DOHH2 (cell line): ENCODE measurements at regions not wholly inside any gene's neighbourhood (a gene's known extent, or its start where the extent isn't known, plus 50 kb on each side); places are given as distances from the start of the nearest gene placed in this dataset.

Source experiments
- H3F3A ChIP-seq: fragments of 200-600 bp; sonication (generic), shearing (Covaris generic); 2 replicates; pipeline ENCODE4 v1.6.0; 2016; ENCODE audit warnings: antibody characterized with exemption, mild to moderate bottlenecking; ENCODE audit not compliant: control insufficient read depth, insufficient read depth
- H3K27ac ChIP-seq: fragments of 200-600 bp; sonication (generic); 2 replicates; pipeline ENCODE4 v1.5.1; 2014; ENCODE audit warnings: low read depth, mild to moderate bottlenecking, low read length, moderate library complexity
- H3K27me3 ChIP-seq: fragments of 200-600 bp; sonication (generic); 2 replicates; pipeline ENCODE4 v1.6.1; 2014; ENCODE audit warnings: mild to moderate bottlenecking, low read length, mixed read lengths; ENCODE audit not compliant: control insufficient read depth
- H3K36me3 ChIP-seq: fragments of 200-600 bp; sonication (generic); 2 replicates; pipeline ENCODE4 v1.6.1; 2014; ENCODE audit warnings: mild to moderate bottlenecking, low read length, moderate library complexity, mixed read lengths; ENCODE audit not compliant: control insufficient read depth
- H3K4me1 ChIP-seq: fragments of 200-600 bp; sonication (generic); 2 replicates; pipeline ENCODE4 v1.6.1; 2014; ENCODE audit warnings: mild to moderate bottlenecking, low read length, mixed read lengths; ENCODE audit not compliant: control insufficient read depth
- H3K4me2 ChIP-seq: fragments of 200-600 bp; sonication (generic); 2 replicates; pipeline ENCODE4 v1.6.0; 2014; ENCODE audit warnings: mild to moderate bottlenecking, low read length, moderate library complexity
- H3K4me3 ChIP-seq: fragments of 200-600 bp; sonication (generic); 2 replicates; pipeline ENCODE4 v1.5.1; 2014; ENCODE audit warnings: mild to moderate bottlenecking, low read length, mixed read lengths
- H3K79me2 ChIP-seq: fragments of 200-600 bp; sonication (generic); 2 replicates; pipeline ENCODE4 v1.6.1; 2014; ENCODE audit warnings: mild to moderate bottlenecking, low read length, mixed read lengths; ENCODE audit not compliant: control insufficient read depth
- H3K9me2 ChIP-seq: fragments of 200-600 bp; sonication (generic); replicated peaks from 2 replicates; pipeline ENCODE4 v1.6.1; 2014; ENCODE audit warnings: mild to moderate bottlenecking, low read length, mixed read lengths; ENCODE audit not compliant: control insufficient read depth
- H3K9me3 ChIP-seq: fragments of 200-600 bp; sonication (generic); 2 replicates; pipeline ENCODE4 v1.6.1; 2014; ENCODE audit warnings: antibody characterized with exemption, low read length, mixed read lengths; ENCODE audit not compliant: control insufficient read depth, insufficient read depth
- H4K20me1 ChIP-seq: fragments of 200-600 bp; sonication (generic); 2 replicates; pipeline ENCODE4 v1.6.0; 2014; ENCODE audit warnings: low read depth, mild to moderate bottlenecking, antibody characterized with exemption, low read length, moderate library complexity; ENCODE audit not compliant: control insufficient read depth, insufficient read depth
- EZH2phosphoT487 ChIP-seq: fragments of 200-600 bp; sonication (generic); IDR thresholded peaks from 2 replicates; pipeline ENCODE4 v1.6.1; 2017; ENCODE audit warnings: borderline replicate concordance, mild to moderate bottlenecking, antibody characterized with exemption, low read length, moderate library complexity, mixed read lengths
- TF ChIP-seq, protein P1 (sequence below): fragments of 200-600 bp; sonication (generic); IDR thresholded peaks from one replicate; pipeline ENCODE4 v1.5.1; 2014; ENCODE audit warnings: antibody characterized with exemption, mild to moderate bottlenecking, low read depth, low read length; ENCODE audit not compliant: poor library complexity, severe bottlenecking

DNA sequence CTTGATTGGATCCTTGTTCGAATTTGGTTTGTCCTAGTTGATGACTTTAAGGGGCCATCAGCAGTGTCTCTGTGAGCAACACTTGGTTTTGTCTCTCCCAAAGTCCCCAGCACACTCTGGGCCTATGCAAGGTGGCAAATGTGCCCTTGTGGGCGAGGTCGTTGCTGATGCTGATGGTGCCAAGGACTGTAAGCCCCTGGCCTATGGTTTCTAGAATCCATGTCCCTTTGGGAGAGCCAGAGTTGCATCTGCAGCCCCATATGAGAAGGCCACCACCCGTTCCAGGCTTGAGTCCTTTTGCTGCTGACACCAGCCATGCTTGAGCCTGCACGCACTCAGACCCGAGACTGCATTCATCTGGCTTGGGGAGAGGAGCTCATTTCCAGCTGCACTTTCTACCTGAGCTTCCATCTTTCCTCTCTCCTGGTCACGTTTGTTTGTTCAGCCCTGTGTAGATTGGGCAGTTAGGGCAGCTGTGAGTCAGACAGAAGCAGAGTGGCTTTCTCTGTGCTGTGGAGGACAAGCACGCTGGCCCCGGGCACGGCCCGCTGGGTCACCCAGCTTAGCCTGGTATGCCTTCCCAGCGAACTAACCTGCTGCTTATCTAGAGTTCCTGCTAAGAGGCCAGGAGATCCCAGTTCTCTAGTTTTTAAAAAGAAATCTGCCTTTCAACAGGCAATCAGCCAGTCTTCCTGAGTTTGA, 52.1 kb upstream of the CSF3R start:
- Histone ChIP-seq H3K9me2 (no peaks in the 10 kb centered on the region), H4K20me1 (no peaks in the 10 kb centered on the region), H3K36me3 (no peaks in the 10 kb centered on the region), H3F3A (no peaks in the 10 kb centered on the region), H3K79me2 (no peaks in the 10 kb centered on the region), H3K27ac (no peak overlapping the region), H3K27me3 (peaks cover 7% of the 10 kb centered on the region; the same call in 1 of the 2 replicates), H3K4me1 (no peaks in the 10 kb centered on the region), H3K4me2 (no peak overlapping the region), H3K4me3 (no peak overlapping the region), H3K9me3 (no peaks in the 10 kb centered on the region)
- TF ChIP-seq, protein P1, sequence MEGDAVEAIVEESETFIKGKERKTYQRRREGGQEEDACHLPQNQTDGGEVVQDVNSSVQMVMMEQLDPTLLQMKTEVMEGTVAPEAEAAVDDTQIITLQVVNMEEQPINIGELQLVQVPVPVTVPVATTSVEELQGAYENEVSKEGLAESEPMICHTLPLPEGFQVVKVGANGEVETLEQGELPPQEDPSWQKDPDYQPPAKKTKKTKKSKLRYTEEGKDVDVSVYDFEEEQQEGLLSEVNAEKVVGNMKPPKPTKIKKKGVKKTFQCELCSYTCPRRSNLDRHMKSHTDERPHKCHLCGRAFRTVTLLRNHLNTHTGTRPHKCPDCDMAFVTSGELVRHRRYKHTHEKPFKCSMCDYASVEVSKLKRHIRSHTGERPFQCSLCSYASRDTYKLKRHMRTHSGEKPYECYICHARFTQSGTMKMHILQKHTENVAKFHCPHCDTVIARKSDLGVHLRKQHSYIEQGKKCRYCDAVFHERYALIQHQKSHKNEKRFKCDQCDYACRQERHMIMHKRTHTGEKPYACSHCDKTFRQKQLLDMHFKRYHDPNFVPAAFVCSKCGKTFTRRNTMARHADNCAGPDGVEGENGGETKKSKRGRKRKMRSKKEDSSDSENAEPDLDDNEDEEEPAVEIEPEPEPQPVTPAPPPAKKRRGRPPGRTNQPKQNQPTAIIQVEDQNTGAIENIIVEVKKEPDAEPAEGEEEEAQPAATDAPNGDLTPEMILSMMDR: no peak
- TF ChIP-seq EZH2phosphoT487: no peak

DNA sequence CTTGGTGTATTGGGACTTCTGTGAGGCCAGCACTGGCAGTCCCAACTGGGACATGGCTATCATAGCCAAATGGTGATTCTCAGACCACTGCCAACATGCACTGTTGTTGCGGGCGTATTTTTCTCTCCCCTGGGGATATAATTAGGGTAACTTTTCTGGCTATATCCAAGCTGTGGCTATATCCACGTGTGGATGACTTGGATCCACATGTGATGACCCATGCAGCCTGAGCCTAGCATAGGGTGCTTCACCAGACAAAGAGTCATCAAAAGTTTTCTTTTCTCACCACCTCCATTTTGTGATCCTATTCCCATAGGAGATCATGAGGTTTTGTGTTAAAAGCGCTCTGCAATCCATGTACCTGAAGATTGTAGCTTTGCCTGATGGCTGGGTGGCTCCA, 51.2 kb upstream of the CSF3R start:
- no peaks in the 10 kb centered on the region for H3K36me3 ChIP-seq
- no peak for TF ChIP-seq EZH2phosphoT487
- TF ChIP-seq, protein P1: no peak
- peaks cover 7% of the 10 kb centered on the region; the same call in 1 of the 2 replicates for H3K27me3 ChIP-seq
- H3K9me3 ChIP-seq: no peaks in the 10 kb centered on the region
- no peak overlapping the region for H3K4me3 ChIP-seq
- H3K4me1 ChIP-seq: no peaks in the 10 kb centered on the region
- no peak overlapping the region for H3K4me2 ChIP-seq
- no peaks in the 10 kb centered on the region for H3K9me2 ChIP-seq
- no peaks in the 10 kb centered on the region for H3K79me2 ChIP-seq
- no peaks in the 10 kb centered on the region for H4K20me1 ChIP-seq
- no peaks in the 10 kb centered on the region for H3F3A ChIP-seq
- no peak overlapping the region for H3K27ac ChIP-seq

DNA sequence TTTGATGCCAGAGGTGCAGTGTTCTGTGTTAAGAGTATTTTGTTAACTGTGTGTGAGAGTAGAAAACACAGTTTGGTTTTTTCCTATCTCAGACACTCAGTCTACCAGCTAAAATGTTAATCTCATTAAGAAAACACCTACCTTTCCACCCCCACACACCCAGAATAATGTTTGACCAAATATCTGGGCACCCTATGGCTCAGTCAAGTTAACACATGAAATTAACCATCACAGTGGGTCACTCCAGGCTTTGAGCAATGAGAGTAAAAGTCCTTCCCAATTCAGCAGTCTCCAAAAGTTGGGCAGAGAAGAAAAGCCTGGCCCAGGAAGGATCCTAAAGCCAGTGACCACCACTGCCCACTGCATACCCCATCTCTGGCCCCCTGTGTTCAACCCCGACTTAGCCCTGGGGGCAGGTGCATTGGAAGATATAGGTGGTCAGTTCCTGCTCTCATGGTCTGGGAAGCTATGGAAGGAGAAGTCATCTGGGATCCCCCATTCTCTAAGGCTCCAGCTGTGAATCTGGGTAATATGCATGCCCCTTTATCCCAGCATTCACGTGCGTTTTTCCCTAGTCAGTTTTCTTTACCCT, 50.2 kb upstream of the CSF3R start:
- no peak overlapping the region for H3K4me3 ChIP-seq
- no peaks in the 10 kb centered on the region for H3K9me3 ChIP-seq
- H3K27me3 ChIP-seq: peaks cover 7% of the 10 kb centered on the region; the same call in 1 of the 2 replicates
- no peaks in the 10 kb centered on the region for H3K9me2 ChIP-seq
- H3K79me2 ChIP-seq: no peaks in the 10 kb centered on the region
- no peak for TF ChIP-seq EZH2phosphoT487
- TF ChIP-seq, protein P1: no peak
- no peak overlapping the region for H3K27ac ChIP-seq
- no peaks in the 10 kb centered on the region for H3K4me1 ChIP-seq
- no peaks in the 10 kb centered on the region for H4K20me1 ChIP-seq
- H3F3A ChIP-seq: no peaks in the 10 kb centered on the region
- H3K36me3 ChIP-seq: no peaks in the 10 kb centered on the region
- H3K4me2 ChIP-seq: no peak overlapping the region
